Fibroblast of lung (primary cell): ENCODE measurements at regions not wholly inside any gene's neighbourhood (a gene's known extent, or its start where the extent isn't known, plus 50 kb on each side); places are given as distances from the start of the nearest gene placed in this dataset.

Experiments used
- EZH2 ChIP-seq: IDR thresholded peaks from 2 replicates; pipeline ENCODE4 v1.5.1; 2012; ENCODE audit warnings: low read length, control low read depth, mild to moderate bottlenecking; ENCODE audit errors: missing control alignments
- TF ChIP-seq, protein P1 (sequence below), 2 donors: IDR thresholded peaks in 1 of 2; conservative IDR thresholded peaks in 1 of 2; 1 replicate in 1 of 2; 2 replicates in 1 of 2; pipeline ENCODE4 v1.5.1; 2011 to 2012; ENCODE audit warnings: low read length in 2 of 2, control low read depth in 1 of 2, inconsistent platforms in 1 of 2, low read depth in 1 of 2, mild to moderate bottlenecking in 1 of 2

DNA sequence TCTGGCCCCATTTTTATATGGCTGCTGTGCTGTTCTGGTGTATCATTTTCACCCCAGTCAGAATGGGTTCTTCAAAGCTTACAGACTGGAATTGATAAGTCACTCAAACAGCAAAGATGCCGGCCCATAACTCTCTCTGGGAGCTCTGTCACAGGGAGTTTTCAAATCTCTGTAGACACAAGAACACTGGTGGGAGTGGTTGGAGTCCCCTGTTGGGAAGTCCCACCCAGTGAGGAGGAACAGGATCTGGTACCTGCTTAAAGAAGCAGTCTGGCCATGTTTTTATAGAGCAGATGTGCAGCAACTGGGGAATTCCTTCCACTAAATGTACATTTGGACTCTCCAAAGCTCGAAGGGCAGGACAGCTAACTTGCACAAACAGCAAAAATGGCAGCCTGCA is 69.3 kb upstream of the UGT2B7 start:
- TF ChIP-seq, protein P1, sequence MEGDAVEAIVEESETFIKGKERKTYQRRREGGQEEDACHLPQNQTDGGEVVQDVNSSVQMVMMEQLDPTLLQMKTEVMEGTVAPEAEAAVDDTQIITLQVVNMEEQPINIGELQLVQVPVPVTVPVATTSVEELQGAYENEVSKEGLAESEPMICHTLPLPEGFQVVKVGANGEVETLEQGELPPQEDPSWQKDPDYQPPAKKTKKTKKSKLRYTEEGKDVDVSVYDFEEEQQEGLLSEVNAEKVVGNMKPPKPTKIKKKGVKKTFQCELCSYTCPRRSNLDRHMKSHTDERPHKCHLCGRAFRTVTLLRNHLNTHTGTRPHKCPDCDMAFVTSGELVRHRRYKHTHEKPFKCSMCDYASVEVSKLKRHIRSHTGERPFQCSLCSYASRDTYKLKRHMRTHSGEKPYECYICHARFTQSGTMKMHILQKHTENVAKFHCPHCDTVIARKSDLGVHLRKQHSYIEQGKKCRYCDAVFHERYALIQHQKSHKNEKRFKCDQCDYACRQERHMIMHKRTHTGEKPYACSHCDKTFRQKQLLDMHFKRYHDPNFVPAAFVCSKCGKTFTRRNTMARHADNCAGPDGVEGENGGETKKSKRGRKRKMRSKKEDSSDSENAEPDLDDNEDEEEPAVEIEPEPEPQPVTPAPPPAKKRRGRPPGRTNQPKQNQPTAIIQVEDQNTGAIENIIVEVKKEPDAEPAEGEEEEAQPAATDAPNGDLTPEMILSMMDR (conservative IDR thresholded peaks at IDR 0.05 in 1 of 2, IDR thresholded peaks at IDR 0.05 in 1 of 2; ENCODE audit: low read depth in 1 of 2, low read length in 2 of 2) = no peak
- TF ChIP-seq EZH2 = no peak
